ENCODE measurements at regions not wholly inside any gene's neighbourhood (a gene's known extent, or its start where the extent isn't known, plus 50 kb on each side); places are given as distances from the start of the nearest gene placed in this dataset.

DNA sequence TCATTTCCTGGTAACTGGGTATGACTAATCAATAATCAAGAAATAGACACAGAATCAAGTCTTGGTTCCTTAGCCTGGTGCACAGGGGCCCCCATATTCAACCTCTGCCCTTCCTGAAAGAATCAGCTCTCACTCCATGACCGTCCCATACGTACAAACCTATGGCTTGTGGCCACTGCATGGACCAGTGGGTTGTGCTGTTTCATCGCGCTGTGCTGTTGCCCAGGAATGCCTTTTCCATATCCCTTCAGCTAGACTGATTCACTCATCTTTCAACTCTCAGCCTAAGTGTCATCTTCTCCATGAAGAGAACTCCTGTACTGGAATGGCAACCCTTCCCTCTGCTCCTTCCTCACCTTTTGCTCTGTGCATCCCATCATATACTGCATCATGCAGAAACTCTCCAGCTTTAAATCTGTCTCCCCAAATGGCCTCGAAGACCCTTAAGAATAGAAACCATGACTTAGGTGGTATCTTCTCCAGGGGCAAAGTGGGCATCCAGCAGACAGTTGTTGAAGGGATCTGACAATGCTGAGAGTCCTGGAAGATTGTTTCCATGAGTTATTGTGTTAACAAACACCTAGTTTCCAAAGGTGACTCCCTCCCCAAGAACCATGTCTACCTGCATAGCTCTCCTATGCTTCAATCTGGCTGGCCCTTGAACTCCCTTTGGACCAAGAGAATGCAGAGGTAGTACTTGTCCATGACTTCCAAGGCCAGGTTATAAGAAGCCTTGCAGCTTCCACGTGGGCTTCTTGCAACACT, 180.8 kb downstream of the ACTL7B start:
- no peak for DNase-seq

DNA sequence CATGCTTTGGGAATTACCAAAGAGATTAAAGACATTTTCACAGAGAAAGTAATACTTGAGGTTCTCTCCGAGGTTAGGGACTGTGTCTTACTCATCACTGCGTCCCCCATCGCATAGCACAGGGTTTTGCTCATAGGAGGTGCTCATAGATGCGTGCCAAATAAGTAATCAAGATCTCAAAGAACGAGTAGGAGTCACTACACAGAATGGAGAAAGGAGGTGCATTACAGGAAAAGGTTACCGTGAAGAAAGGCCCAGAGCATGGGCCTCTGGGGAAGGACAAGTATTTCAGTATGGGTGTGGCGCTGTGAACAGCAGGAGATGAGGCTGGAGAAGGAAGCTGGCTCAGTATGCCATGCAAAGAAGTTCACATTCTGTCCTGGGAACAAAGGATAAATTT, 182.4 kb downstream of the ACTL7B start:
- no peak for DNase-seq

DNA sequence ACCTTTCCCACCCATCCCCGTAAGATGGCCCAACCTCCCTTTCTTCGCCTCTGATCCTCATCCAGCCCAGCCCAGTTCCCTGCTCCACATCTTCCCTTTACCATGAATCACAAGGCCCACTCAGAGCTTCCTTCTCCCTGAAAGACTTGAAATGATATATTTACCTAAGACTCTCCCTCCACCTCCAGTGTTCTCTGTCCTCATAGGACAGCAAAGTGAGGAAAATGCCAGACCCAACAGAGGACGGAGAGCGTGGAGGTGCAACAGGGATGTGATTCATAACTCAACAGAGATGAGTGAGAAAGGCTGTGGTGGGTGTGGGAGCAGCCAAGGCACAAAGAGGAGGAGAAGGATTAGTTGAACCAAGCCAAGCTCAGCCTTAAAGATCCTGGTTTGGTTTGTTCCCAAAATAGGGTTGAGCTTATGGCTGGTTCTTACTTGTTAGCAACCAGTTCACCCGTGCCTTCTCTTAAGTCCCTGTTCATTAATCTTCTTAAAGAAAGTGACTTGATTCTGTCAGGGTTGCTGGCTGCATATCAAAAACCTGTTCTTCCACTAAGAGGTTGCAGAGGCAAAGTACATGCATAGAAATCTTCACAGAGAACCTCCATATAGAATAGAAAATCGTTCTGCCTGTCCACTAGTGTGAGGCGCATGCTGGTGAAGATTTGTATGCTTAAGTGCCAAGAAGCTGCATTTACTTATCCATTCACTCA, 183.2 kb downstream of the ACTL7B start:
- DNase-seq: no peak

DNA sequence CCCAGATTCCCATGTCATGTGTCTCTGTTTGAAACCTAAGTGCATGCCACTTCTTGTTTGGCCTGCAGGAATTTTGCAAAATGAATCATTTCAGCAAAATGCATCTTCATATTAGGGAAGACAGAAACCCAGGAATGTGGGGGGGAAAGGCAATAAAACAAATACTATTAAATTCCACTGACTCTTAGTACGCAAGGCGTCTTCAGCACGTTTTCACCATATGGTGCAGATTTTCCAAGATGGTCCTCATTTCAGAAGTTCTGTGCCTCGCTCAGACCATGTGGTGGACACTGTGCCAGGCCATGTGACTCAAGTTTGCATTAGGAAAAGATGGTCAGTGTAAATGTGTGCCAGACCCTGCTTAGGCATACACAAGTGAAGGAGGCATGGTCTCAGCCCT, 184.0 kb downstream of the ACTL7B start:
- no peak for DNase-seq

DNA sequence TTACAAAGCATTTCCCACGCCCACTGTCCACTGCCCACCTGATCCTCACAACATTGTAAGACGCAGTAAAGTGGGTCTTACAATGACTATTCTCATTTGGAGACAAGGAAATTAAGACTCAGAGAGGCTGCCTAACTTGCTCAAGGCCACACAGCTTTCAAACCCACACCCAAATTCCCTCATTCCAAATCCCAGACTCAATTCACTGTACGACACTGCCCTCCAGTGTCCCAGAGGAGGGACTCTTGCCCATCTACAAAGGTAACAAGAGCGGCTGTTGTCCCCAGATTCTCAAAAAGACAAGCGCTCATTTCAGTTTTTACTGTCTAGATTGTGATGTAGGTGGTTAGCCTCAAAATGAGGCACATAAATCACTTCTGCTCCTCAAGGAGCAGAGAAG, 184.6 kb downstream of the ACTL7B start:
- DNase-seq: no peak

DNA sequence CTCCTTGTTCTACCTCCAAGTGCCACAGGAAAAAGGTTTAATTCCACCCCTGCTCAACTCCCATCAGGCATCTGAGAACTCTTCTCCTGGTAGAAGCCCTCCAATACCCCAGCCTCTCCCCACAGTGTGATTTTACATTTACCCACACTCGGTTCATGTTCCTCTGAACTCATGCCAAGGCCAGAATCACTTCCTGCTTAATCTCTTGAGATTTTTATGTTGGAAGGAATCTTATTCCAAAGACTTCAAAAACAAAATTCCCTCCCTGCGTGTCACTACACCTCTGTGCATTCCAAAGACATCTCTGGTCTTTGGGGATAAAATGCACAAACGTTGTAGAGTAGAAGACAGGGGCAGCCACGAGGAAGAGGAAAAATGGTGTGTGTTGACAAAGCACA, 186.8 kb downstream of the ACTL7B start:
- no peak for DNase-seq

DNA sequence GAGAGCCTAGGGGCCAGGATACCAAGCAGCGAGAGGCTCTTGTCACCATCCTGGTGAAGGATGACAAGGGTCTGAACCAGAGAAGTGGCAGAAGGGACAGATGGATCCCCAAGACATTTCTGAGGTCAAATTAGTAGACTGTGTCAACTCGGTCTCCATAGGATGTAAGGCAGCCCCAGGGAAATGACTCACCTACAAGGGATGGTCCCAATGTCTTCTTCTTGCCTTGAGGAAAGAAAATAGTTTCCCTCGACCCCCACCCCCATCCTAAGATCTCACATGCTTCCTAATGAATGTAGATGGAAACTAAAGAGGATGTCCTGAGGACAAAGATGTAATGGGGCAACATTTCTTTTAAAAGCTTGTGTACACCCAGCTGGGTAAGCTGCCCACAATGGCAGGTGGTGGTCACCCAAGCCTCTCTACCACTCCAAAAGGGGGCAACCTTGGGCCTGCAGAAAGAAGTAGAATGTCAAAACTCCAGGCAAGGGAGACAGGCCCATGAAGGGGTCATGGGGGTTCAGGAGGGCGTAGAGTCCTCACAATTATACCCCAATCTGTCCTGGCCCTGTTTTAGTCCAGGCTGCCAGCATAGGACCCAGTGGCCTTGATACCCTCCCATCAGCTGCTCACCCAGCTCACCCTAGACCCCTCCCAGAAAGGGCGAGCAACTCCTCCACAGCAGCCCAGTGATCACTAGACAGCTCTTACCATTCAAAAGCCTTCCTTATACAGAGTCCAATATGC, 187.4 kb downstream of the ACTL7B start:
- DNase-seq: no peak

DNA sequence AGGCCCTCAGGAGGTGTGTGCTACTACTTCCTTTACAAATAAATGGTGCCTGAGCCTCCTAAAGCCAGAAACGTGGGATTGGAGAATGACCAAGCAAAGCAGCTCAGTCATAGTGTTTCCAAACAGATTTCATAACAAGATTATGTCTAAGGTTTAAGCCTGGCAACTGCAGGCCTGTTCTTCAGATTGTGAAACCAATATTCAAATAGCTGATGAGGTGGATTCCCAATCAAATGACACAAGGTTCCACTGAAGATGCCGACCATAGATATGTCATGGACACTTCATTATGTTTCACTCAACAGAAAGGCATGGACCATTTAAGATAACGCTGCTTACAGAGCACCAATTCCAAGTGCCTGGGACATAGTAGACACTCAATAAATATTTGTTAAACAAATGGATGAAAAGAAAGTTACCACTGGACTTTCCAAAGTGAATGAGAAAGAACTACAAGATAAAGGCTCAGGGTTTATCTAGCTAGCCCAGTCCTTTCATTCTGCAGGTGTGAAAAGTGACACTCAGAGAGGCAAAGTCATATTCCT, 189.5 kb downstream of the ACTL7B start:
- DNase-seq: no peak

DNA sequence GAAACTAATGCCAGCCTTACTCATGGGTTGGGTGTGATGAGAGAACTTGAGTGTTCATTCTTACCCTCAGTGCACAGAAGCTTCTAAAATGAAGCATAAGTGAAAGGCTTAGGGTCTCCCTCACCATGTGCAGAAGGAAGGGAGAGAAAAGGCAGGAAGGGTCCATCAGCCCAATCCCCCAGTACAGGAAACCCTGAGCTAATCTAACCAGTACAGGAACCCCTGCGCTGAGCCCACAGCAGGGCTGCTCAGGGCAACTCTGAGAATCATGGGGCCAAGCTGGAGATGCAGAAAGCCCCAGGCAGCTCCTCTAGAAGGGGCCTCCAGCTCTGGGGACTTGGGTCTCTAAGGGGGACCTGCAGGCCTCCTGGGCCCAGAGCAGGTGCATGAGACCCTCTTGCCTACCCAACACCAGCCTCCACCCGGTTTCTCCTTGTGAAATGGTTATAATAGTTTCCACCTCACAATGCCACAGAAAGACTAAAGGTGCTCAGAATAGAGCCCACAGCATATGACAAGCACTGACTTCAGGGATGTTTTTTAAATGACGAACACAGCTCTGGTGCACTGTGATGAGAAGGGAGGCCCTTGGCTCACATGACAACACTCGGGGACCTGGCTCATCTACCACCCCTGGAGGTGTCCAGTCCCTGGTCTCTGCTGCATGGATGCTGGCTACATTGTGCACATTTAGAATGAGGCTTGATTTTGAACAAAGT, 190.1 kb downstream of the ACTL7B start:
- no peak for DNase-seq

DNA sequence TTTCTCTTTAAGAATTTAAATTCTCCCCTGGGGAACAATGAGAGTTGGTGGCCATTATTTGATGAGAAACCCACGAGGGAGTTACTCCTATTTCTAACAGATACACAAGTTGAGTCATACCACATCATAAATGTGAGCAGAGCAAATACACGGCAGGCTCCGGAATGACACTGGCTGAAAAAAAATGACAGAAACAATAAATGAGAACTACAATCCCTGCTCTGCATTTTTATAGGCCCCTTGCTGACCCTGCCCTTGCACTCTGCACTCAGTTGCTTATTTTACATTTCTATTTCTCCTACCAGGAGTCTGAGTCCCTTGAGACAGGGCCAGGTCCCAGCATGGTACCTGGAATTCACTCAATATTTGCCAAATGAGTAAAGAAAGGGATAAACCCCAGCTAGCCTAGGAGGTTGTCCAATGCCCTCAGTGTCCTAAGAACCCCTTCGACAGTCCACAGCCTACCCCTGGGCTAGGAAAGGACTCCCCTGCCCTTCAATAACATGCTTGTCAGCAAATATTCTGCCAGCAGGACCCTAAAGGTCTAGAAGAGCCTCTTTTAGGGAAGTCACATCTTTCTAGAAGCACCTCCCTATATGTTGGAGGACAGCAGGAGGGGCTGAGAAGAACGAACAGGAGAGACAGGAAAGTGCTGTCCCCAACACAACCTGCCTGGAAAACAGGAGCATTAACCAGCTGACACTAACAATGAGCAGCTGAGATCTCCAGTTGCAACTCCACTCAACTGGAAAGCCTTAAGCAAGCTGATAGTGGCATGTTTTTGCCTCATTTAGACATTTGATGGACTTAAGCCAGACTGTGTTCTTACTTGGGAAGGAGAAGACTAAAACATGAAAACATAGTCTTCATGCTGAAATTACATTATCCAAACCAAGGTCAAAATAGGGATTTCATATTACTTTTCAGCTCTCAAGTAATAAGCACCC, 191.2 kb downstream of the ACTL7B start:
- DNase-seq: no peak

DNA sequence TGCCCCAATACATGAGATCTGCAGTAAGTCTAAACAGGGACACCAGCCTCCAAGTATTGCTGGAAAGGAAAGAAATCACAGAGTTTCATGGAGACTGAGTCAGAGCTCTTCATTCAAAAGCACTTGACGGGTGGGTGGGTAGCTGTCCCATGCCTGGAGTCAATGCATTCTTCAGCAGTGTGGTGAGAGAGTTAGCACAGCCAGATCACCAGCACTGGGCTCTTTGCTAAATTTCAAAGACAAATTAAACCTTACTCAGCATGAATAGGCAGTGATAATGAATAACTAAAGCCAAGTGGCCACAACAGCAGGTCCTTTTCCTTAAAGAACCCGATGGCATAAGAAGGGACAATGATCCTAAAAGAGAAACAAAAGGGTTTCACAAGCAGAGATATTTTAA, 192.4 kb downstream of the ACTL7B start:
- DNase-seq: no peak

DNA sequence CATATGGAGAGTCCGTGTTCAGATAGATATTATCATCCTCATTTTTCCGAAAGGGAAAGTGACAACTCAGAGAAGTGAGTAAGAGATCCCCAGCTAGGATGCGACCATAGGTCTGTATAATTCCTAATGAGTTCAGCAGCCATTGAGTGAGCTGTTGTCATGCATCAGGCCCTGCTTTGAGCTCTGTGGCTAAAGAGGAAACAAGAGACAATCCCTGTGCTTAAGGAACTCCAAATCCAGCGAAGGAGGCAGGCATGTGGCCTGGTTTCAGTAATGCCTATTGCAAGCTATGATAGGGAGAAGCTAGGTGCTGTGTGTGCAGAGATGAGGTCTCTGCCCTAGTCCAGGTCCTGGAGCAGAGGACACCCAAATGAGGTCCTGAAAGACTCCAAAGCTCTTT, 192.8 kb downstream of the ACTL7B start:
- no peak for DNase-seq

DNA sequence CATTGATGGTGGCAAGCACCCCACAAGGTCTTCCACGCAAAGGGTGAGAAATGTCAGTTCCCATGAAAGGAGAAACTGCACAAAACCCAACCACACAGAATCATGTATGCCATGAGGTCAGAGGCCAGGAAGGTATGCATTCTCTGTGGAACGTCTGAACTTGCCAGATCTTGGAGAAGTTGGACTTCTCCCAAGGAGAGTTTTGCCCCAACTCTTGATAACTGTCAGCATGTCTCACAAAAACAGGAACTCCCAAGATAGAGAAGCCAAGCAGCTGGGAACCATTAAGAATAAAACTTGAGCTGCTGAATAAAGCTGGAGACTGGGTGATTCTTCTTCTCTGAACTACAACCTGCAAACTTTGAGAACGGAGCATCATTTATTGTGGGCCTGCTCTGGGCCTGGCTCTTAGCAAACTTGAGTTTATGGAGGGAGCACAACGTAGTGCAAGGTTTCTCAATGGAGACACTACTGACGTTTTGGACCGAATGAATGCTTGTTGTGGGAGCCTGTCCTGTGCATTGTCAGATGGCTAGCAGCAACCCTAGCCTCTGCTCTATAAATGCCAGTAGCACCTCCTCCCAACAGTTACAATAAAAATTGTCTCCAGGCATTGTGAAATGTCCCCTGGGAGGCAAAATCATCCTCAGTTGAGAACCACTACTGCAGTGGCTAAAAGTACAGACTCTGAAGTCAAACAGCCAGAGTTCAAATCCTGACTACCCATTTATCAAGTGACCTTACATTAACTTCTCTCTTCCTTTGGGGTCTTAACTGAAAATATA, 193.5 kb downstream of the ACTL7B start:
- no peak for DNase-seq

DNA sequence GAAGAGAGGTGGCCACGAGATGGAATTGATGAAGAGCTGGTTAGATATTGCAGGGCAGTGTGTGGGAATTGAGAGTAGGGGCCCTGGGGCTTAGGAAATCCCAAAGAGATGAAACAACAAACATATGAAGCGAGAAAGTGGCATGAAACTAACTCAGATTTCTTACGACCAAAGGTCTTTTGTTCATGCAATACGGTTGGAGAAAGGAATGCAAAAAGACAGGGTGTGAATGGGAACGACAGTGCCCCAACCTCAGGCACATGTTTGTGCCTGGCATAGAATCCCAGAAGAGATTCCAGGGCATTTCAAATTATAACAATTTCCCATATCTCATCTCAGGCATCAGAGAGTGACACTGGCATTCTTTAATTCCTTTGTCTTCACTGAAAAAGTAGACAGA, 199.2 kb downstream of the ACTL7B start:
- DNase-seq: no peak

DNA sequence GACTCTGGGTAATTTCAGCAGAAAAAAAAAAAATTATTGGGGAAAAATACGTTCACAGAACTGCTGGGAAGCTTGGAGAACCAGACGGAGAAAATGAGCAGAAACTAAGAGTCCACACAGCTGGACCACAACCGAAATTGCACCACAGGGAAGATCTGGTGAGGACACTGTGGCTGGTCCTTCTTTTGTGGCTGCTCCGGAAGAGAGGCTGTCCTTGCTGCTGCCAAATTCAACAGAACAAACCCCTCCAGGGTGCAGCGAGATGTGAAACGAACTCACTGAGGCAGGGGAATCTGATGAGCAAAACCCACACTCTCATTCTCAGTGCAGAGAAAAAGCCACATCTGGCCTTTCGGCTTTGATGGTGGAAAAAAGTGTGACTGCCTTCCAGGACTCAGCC, 200.0 kb downstream of the ACTL7B start:
- DNase-seq: no peak

DNA sequence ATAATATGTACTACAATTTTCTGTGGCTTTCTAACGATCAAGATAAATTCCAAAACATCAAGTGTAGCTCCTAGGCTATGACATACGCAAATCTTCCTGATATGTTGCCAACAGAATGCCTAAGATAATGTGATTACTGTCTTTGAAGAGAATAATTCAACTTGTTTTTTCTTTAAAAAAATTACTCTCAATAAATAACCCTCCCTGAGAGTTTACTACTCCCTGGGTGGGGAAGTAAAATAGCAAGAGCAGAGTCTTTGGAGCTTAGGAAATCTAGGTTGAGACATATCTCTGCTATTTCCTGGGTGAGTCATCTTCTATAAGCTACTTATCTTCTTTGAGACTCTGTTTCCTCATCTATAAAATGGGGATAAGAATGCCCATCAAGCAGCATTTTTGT, 201.2 kb downstream of the ACTL7B start:
- no peak for DNase-seq

DNA sequence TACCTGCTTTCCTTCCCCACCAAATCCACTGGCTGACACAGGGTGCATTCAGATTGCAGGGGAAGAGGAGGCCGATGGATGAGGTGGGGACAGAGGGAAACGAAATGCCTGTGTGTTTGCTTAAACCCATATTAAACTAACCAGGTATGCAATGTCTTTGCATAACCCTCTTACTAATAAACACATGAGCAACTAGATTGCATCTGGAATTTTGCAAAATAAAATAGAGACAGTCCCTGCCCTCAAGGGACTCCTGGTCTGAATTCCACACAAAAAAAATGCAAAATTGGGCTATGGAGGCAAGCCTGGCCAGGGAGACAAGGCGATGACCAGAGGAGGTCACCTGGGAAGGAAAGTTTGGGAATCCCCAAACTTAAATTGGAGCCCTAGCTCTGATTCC, 202.9 kb downstream of the ACTL7B start:
- DNase-seq: no peak

DNA sequence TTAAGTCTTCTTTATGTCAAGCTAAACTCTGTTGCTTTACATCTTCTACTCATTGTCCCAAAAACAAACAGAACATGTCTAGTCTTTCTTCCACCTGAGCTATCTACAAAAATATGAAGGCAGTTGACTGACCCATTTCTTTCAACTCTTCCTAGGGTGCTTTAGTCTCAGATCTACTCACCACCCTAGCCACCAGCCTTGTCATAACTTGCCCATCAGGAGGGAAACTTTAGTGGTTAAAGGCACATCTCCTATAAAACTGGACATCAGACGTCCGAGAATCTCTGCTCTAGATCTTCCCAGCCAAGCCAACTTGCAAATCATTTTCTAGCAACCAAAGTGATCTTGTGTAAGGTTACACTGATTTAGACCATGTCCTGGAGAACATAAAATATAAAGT, 205.0 kb downstream of the ACTL7B start:
- DNase-seq: no peak

DNA sequence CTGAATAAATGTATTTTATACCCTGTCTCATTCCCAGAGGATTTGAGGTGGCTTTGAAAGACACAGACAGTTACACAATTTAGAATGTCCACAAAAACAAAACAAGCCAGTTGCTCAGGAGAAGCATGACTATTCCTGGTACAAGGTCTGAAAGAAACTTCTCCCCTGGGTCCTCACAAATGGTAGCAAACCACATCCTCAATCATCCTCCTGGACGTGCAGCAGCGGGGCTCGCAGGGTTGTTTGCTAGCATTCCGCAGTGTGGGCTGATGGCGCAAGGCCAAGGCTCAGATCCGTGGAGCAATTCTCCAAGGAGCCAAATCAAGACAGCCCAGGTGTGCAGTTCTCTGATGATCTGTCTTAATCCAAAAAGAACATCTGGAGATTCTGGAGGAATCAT, 210.3 kb downstream of the ACTL7B start:
- no peak for DNase-seq

DNA sequence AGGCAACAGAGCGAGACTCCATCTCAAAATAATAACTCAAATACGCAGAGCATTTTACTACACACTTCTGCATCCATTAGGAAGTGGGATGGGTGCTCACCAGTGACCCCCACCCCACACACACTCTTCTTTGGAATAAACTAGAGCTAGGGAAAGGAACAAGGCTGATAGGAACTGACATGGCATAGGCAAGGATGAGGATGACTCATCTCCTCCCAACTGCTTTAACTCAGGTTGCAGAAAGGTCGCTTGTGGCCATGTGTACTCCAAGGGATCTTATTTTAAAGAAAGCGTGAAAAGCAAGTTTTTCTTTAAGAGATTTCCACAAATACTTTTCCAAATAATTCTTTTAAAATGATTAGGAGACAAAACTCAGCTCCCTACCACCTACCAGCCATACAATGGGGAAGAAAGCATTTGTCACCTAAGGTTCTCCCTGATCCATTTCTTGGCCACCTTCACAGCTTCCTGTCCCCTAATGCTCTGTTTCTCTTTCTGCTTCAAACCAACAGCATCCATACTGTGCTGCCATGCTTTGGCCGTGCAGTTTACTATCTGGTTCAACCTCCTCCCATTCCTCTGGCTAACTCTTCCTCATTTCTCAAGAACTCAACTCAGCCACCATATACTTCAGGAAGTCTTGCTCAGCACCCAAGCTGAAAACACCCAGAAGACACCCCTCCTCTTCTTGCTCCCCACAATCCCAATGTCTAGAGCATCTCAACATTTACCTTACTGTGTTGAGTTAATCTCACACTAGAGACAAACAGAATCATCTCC, 211.9 kb downstream of the ACTL7B start:
- no peak for DNase-seq
